Keratinocyte (primary cell): ENCODE measurements at regions not wholly inside any gene's neighbourhood (a gene's known extent, or its start where the extent isn't known, plus 50 kb on each side); places are given as distances from the start of the nearest gene placed in this dataset.

Source experiments
- CTCF ChIP-seq, 3 experiments: IDR thresholded peaks in 1 of 3; conservative IDR thresholded peaks in 1 of 3; optimal IDR thresholded peaks in 1 of 3; 2 replicates in 2 of 3; 3 replicates in 1 of 3; pipeline versions ENCODE3 to v1.5.1; 2011; ENCODE audit warnings: low read length in 3 of 3, mild to moderate bottlenecking in 3 of 3, moderate library complexity in 2 of 3, control low read depth in 1 of 3, inconsistent platforms in 1 of 3; ENCODE audit not compliant: insufficient read depth in 2 of 3; ENCODE audit errors: extremely low read depth in 1 of 3
- EZH2 ChIP-seq: IDR thresholded peaks from one replicate; pipeline ENCODE4 v1.6.1; 2012; ENCODE audit warnings: inconsistent platforms, mild to moderate bottlenecking, low read length, moderate library complexity

GRCh38 chr2:8531481-8531880 lies 150.4 kb upstream of the ID2 start:
- TF ChIP-seq CTCF (optimal IDR thresholded peaks at IDR 0.05 in 1 of 3, IDR thresholded peaks at IDR 0.05 in 1 of 3, conservative IDR thresholded peaks at IDR 0.05 in 1 of 3; ENCODE audit: extremely low read depth in 1 of 3, insufficient read depth in 2 of 3, low read length in 3 of 3) (no peak), EZH2 (no peak)
